Activated T-helper 2 cell treated with anti-CD3 and anti-CD28 coated beads, Interferon-gamma antibody, Interleukin-2, Interleukin-4, amounts not matched to agents 10 μg/mL and 5 μg/mL and 100 μg/mL, durations not matched to agents 14 hours and 24 hours and 36 hours (primary cell): ENCODE measurements at regions not wholly inside any gene's neighbourhood (a gene's known extent, or its start where the extent isn't known, plus 50 kb on each side); places are given as distances from the start of the nearest gene placed in this dataset.

Experiments used
- DNase-seq: peaks from one replicate; pipeline ENCODE4 v3.0.0; 2021; ENCODE audit warnings: low spot score
- H3K27ac Mint-ChIP-seq: one replicate; pipeline ENCODE4 v1.8.0; 2021; ENCODE audit warnings: mixed read lengths
- H3K27me3 Mint-ChIP-seq: one replicate; pipeline ENCODE4 v1.8.0; 2021; ENCODE audit warnings: low read depth, mixed read lengths
- H3K36me3 Mint-ChIP-seq: one replicate; pipeline ENCODE4 v1.8.0; 2021; ENCODE audit warnings: low read depth, mixed read lengths
- H3K4me1 Mint-ChIP-seq: one replicate; pipeline ENCODE4 v1.8.0; 2021; ENCODE audit warnings: low read depth, mixed read lengths
- H3K4me3 Mint-ChIP-seq: one replicate; pipeline ENCODE4 v1.8.0; 2021; ENCODE audit warnings: low read depth, mild to moderate bottlenecking, moderate library complexity, mixed read lengths
- H3K9me3 Mint-ChIP-seq: one replicate; pipeline ENCODE4 v1.8.0; 2021; ENCODE audit warnings: mixed read lengths
- intact Hi-C: fragments of 100-400 bp; cut with micrococcal nuclease; formaldehyde crosslinking; loops from one replicate; pipeline ENCODE4 v1.15.1; 2023

DNA sequence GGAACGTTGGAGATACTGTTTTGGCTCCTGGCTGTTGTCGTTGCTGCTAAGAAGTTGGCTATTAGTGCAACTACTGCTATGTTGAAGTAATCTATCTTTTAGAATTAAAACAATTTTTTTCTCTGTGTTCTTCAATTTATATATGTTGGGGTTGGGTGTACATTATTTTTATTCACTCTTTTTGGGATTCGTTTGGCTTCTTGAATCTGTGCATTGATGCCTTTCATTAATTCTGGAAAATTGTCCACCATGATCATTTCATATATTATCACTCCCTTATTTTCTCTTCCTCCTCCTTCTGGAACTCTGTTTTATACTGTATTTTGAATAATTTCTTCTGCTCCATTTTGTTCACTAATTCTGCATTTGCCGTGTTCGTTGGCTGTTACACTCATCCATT is 199.5 kb upstream of the PLET1 start:
- H3K27ac Mint-ChIP-seq, result no peak overlapping the region

GRCh38 chr11:112464949-112465348 is 204.3 kb upstream of the PLET1 start:
- intact Hi-C loops, result no loop called here
- no peaks in the 10 kb centered on the region for H3K36me3 Mint-ChIP-seq

More for the DNA sequence above, 199.5 kb upstream of the PLET1 start:
- H3K27me3 Mint-ChIP-seq, result no peaks in the 10 kb centered on the region
- no peak overlapping the region for H3K4me3 Mint-ChIP-seq
- H3K4me1 Mint-ChIP-seq, result no peaks in the 10 kb centered on the region
- intact Hi-C loops, result no loop called here
- no peaks in the 10 kb centered on the region for H3K9me3 Mint-ChIP-seq
- DNase-seq, result no peak
- no peaks in the 10 kb centered on the region for H3K36me3 Mint-ChIP-seq

DNA sequence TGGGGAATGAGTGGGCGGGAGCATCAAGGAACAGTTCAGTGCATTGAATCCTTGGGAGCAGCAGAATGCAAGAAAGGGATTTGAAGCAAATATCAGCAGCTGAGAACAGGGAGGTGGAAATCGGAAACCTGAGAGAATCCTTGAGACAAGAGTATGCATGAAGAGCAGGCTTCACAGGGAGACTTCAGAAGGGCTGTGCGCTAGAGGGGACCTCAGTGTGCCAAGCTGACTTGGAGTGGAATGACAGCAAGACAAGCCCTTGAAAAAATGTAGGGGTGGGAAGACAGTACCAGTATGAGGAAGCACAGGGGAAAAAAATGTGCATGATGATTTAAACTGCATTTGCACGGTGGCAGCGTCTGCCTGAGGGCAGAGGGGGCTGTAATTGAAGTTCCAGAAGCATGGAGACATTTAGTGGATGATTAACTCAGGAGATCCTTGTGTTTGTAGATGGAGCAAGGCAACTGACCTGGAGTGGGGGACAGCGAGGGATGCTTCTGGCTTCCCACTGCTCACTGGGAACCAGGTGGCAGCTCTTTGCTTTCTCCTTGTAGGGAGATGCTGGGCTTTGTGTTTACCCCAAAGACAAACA is 204.9 kb upstream of the PLET1 start:
- Mint-ChIP-seq H3K36me3 (no peaks in the 10 kb centered on the region), H3K4me3 (no peak overlapping the region), H3K4me1 (no peaks in the 10 kb centered on the region), H3K27ac (no peak overlapping the region), H3K9me3 (no peaks in the 10 kb centered on the region), H3K27me3 (no peaks in the 10 kb centered on the region)
- DNase-seq, result no peak
- intact Hi-C loops, result no loop called here

More at GRCh38 chr11:112464949-112465348, 204.3 kb upstream of the PLET1 start:
- DNase-seq, result no peak
- H3K27ac Mint-ChIP-seq, result no peak overlapping the region
- no peak overlapping the region for H3K4me3 Mint-ChIP-seq
- no peaks in the 10 kb centered on the region for H3K4me1 Mint-ChIP-seq
- no peaks in the 10 kb centered on the region for H3K27me3 Mint-ChIP-seq
- H3K9me3 Mint-ChIP-seq, result no peaks in the 10 kb centered on the region

DNA sequence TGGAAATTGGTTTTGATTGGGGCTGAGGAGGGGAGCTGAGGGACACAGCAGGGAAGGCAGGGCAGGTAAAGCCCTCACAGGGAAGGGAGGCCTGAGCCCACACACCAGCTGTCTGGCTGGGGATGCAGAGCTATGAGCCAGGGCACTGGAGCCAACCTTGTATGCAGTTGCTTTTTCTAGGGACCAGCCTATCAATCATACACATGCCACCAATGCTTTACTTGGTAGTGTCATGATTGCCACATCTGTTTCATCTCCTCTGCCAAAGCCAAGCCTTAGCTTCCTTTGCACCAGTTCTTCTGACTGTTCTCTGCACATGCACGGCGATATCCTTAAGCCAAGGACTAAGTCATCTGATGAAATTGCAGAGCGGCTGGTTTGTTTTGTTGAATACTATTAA is 207.1 kb upstream of the PLET1 start:
- Mint-ChIP-seq H3K27me3 (no peaks in the 10 kb centered on the region), H3K36me3 (no peaks in the 10 kb centered on the region), H3K9me3 (no peaks in the 10 kb centered on the region), H3K4me1 (no peaks in the 10 kb centered on the region), H3K4me3 (no peak overlapping the region), H3K27ac (no peak overlapping the region)
- intact Hi-C loops, result no loop called here
- no peak for DNase-seq

GRCh38 chr11:112469376-112469775 is 208.7 kb upstream of the PLET1 start:
- H3K27me3 Mint-ChIP-seq, result no peaks in the 10 kb centered on the region

GRCh38 chr11:112470355-112470754 is 209.7 kb upstream of the PLET1 start:
- Mint-ChIP-seq H3K36me3 (no peaks in the 10 kb centered on the region), H3K9me3 (no peaks in the 10 kb centered on the region), H3K27me3 (no peaks in the 10 kb centered on the region), H3K4me3 (no peak overlapping the region), H3K27ac (no peak overlapping the region), H3K4me1 (no peaks in the 10 kb centered on the region)
- DNase-seq, result no peak
- intact Hi-C loops, result no loop called here

More at GRCh38 chr11:112469376-112469775, 208.7 kb upstream of the PLET1 start:
- intact Hi-C loops, result no loop called here
- DNase-seq, result no peak
- Mint-ChIP-seq H3K4me3 (no peak overlapping the region), H3K36me3 (no peaks in the 10 kb centered on the region), H3K9me3 (no peaks in the 10 kb centered on the region), H3K27ac (no peak overlapping the region), H3K4me1 (no peaks in the 10 kb centered on the region)

DNA sequence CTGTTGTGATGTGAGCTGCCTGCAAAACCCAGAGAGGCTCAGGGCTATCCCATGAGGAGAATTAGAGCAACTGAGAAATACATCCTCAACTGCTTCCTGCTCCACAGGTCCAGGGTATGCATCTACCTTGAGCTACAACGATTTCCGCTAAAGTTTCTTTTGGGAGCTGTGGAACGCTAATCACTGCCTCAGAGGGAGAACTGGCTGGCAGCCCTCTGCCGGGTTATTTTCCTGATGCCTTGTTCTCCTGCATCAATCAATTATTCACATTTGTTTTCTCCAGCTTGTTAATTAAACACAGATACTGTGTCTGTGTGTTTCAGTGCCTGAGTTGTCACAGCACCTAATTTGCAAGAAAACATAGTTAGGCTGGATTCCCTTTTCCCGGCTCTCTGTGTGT is 211.1 kb upstream of the PLET1 start:
- Mint-ChIP-seq H3K4me3 (no peak overlapping the region), H3K27ac (no peak overlapping the region), H3K36me3 (no peaks in the 10 kb centered on the region), H3K9me3 (no peaks in the 10 kb centered on the region), H3K27me3 (peaks cover 6% of the 10 kb centered on the region), H3K4me1 (no peaks in the 10 kb centered on the region)
- no peak for DNase-seq
- intact Hi-C loops, result no loop called here

GRCh38 chr11:112477152-112477551 is 216.5 kb upstream of the PLET1 start:
- Mint-ChIP-seq H3K27me3 (peaks cover 6% of the 10 kb centered on the region), H3K27ac (no peak overlapping the region), H3K4me3 (no peak overlapping the region), H3K4me1 (no peaks in the 10 kb centered on the region), H3K9me3 (no peaks in the 10 kb centered on the region), H3K36me3 (no peaks in the 10 kb centered on the region)
- no peak for DNase-seq
- intact Hi-C loops, result no loop called here

GRCh38 chr11:112477581-112478317 is 217.1 kb upstream of the PLET1 start:
- H3K9me3 Mint-ChIP-seq, result no peaks in the 10 kb centered on the region
- no peaks in the 10 kb centered on the region for H3K4me1 Mint-ChIP-seq
- no peak for DNase-seq
- peaks cover 6% of the 10 kb centered on the region for H3K27me3 Mint-ChIP-seq
- intact Hi-C loops, result no loop called here
- no peak overlapping the region for H3K27ac Mint-ChIP-seq
- no peaks in the 10 kb centered on the region for H3K36me3 Mint-ChIP-seq
- H3K4me3 Mint-ChIP-seq, result no peak overlapping the region

GRCh38 chr11:112478806-112479205 is 218.1 kb upstream of the PLET1 start:
- no peaks in the 10 kb centered on the region for H3K9me3 Mint-ChIP-seq
- no peak for DNase-seq
- no peaks in the 10 kb centered on the region for H3K36me3 Mint-ChIP-seq
- H3K27ac Mint-ChIP-seq, result no peak overlapping the region
- peaks cover 6% of the 10 kb centered on the region for H3K27me3 Mint-ChIP-seq
- H3K4me3 Mint-ChIP-seq, result no peak overlapping the region
- intact Hi-C loops, result no loop called here
- H3K4me1 Mint-ChIP-seq, result no peaks in the 10 kb centered on the region

- Mint-ChIP-seq H3K9me3 (no peaks in the 10 kb centered on the region), H3K4me3 (no peak overlapping the region), H3K36me3 (no peaks in the 10 kb centered on the region), H3K27ac (no peak overlapping the region), H3K27me3 (peaks cover 3% of the 10 kb centered on the region), H3K4me1 (no peaks in the 10 kb centered on the region)
- DNase-seq, result no peak
- intact Hi-C loops, result no loop called here
Observed at GRCh38 chr11:112481431-112481830, 220.8 kb upstream of the PLET1 start.

DNA sequence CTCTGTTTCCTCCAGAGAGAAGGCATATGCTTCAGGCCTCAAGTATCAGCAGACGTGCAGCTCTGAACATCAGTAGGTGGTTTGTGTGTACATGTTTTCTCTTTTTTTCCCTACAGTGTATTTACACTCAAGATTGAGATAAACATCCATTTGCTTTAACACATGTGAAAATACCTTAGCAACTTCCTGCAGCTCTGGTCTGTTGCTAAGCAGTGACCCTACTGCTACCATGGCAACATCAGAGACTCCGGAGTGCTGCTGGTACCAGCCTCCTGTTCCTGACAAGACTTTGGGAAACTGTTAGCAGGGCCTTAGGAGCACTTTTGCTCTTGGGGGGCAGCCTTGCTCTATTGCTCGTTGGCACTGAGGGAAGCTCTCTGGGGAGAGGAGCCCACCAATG is 221.2 kb upstream of the PLET1 start:
- Mint-ChIP-seq H3K9me3 (no peaks in the 10 kb centered on the region), H3K27ac (no peak overlapping the region), H3K4me3 (no peak overlapping the region), H3K27me3 (no peaks in the 10 kb centered on the region), H3K4me1 (no peaks in the 10 kb centered on the region), H3K36me3 (no peaks in the 10 kb centered on the region)
- DNase-seq, result no peak
- intact Hi-C loops, result no loop called here

DNA sequence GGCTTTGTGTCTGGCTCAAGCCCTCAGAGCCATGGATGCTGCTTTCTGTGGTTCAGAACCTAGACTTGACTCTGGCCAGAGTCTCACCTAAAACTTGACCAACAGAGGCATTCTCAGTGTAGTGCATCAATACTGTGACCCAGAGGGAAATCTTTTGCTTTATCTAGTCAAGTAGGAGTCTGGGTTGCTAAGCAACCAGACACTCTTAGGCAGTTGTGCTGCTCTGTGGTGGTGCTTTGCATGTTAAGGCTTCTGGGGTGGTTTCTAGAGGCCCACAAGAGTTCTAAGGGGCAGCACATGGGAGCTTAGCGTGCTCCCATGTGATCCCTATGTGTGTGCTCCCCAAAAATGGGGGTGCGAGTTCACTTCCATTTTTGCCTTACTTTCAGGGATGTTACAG is 224.6 kb upstream of the PLET1 start:
- Mint-ChIP-seq H3K27me3 (peaks cover 12% of the 10 kb centered on the region), H3K4me3 (no peak overlapping the region), H3K9me3 (no peaks in the 10 kb centered on the region), H3K36me3 (no peaks in the 10 kb centered on the region), H3K27ac (no peak overlapping the region), H3K4me1 (no peaks in the 10 kb centered on the region)
- intact Hi-C loops, result no loop called here
- no peak for DNase-seq
